CMK (cell line): ENCODE measurements at regions not wholly inside any gene's neighbourhood (a gene's known extent, or its start where the extent isn't known, plus 50 kb on each side); places are given as distances from the start of the nearest gene placed in this dataset.

Experiments used
- DNase-seq: peaks from one replicate; pipeline ENCODE4 v3.0.0-alpha.2; 2010; ENCODE audit warnings: low read depth

DNA sequence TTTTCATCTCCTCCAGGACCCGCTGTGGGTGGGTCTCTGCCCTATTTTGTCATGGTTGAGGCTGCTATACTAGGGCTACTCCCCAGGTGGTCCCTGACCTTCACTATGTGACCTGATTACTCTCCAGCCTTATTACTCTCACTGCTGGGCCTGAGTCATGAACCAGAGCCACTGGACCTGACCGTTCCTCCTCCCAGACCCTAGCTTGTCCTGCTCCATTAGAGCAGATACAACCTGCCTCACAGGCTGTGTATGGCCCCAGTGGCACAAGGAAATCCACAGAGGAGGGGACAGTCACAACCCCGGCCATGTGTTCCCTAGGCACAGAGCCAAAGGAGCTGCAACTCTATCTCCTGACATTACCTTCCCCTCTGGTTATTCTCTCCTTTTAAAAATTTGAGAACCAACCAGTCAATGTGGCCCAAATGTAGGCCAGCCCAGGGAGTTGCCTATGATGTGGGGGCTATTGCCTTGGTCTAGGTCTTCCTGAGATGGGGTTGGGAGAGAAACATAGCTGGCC is 96.0 kb upstream of the FSTL4 start:
- no peak for DNase-seq

DNA sequence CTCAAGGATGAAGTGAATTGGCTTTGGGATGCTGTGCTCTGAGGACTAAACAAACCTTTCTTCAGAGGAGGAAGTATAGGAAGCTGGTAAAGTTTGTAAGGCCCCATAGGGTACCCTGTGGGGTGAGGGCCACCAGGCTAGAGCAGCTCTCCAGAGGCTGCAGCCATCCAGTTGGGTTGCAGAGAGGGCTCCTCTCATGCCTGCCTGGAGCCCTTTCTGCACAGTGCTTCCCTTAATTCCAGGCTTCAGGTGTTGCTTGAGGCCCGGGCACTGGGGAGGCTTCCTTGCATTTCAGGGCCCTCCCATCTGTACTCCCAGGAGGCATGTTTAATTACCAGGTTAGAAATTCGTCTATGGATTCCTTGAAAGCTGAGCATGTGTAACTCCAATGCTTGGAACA is 95.3 kb upstream of the FSTL4 start:
- no peak for DNase-seq

DNA sequence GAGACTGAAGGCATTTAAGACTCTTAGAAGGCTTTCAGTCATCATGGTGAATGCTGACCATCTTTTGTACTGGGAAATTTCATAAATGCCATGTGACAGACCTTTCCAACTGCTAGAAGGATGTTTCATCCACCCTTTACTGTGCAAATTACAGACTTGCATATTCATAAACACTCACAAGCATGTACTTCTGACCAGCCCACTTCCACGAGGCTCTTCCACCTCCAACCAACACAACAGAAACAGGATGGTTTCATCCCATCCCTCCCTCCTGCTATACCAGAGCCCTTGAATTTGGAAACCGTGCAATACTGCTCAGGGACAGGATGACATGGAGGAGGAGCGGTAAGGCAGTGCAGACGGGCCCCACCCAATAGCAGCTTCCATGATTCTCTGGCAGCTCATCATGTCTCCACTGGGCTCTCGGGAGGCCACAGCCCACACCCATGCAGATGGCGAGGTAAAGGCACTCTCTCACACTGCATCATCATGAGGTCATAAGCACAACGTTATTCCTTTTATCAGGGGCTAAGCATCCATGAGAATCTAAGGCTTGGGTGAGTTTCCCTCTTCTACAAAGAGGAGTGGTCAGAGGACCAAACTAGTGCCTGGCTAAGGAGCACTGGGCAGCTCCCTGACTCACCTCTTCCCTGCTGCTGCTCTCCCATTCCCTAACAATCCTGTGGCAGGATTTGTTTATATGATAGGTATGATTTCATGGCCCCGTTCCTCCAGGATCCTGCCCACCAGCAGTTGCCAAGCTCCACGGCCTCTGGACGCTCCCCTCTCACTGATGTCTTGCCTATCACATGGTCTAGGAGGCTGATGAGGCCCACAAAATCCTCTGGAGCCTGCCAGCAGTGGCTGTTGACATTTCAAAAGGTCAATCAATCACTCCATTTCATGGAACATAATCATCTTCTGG is 94.4 kb upstream of the FSTL4 start:
- no peak for DNase-seq

DNA sequence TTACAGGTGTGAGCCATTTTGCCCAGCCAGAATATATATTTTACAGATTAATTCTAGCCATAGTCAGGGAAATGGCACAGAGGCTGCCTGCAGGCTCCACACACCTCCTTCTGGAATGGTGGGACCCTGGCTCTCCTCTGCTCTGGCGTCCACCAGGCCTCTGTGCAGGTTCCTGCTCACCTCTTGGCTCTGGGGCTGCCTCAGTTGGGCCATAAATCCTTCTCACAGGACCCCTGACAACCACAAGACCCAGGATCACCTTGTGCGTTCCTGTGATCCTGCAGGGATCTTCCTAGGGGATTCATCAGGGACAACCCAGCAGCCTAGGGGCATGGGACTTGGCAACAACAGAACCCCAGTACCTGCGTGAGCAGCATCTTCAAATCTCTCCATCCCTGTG is 93.0 kb upstream of the FSTL4 start:
- DNase-seq, result no peak

DNA sequence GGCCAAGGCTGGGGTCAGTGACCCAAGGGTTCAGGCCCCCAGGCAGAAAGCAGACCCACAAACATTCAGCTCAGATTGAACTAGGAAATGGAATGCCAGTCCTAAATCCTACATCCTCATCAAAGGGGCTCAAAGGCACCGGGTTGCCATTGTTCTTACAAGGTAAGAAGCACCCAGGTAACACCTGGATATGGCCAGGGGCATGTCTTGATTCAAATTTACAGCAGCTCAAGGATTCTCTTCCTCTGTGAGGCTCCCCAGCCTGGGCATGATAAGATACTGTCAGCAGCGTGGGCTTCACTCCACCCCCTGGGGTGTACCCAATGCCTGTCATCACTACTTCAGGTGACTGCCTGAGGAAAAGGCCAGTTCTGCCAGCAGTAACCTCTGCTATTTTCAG is 92.1 kb upstream of the FSTL4 start:
- no peak for DNase-seq

DNA sequence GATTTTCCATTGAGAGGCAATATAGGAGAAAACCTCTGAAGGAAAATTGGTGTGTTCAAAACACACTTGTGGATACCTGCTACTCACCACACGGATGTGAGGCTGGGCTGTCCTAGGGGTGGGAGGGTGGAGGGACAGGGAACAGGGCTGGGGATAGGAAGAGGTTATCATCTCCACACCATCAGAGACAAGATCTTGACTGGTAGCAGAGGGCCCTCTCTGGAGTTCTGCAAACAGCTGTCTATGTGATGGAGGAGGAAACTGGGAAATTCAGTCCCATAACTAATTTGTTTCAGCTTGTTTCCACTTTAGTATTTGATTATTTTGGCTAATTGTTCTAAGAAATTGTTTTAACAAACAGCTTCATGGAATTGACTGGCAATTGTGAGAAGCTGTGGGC is 91.6 kb upstream of the FSTL4 start:
- no peak for DNase-seq

DNA sequence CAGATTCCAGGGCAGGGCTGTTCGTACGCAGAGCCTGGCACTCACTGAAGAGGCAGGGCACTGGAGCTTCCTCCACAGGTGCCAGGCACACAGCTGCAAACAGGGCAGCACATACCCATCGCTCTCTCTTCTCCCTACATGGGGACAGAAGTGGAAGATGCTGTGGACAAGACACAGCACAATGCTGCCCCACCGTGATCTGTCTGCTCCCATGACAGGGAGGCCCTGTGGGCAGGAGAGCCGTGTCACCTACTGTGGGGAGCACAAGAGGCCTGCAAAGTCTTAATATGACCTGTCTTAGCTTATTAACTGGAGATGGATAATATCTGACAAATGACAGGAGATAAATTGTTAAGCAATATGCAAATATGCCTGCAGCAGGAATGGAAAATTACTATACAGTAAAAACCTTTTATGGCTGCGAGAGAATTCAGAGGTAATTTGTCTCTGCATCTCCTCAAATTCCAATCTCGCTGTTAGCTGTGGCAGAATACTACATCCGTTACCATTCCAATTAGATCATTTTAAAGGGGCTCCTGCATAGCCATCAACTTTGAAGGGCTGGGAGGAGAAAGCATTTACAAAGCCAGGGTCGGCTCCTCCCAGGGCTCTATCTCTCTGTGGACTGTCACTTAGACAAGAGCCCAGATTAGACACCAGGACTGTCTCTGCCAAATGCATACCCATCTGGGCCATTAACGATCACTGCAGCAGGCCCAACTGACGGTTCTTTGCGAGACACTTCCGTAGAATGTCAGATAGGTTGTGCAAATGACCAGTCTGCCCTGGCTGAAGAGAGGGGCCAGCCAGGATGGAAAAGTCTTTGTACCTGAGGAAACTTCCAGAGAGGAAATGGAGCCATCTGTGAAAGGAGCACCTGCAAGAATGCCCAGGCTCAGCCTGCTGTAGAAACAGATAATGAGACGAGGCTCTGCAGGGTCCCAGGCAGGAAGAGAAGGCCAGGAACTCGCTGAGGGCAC is 90.7 kb upstream of the FSTL4 start:
- no peak for DNase-seq

DNA sequence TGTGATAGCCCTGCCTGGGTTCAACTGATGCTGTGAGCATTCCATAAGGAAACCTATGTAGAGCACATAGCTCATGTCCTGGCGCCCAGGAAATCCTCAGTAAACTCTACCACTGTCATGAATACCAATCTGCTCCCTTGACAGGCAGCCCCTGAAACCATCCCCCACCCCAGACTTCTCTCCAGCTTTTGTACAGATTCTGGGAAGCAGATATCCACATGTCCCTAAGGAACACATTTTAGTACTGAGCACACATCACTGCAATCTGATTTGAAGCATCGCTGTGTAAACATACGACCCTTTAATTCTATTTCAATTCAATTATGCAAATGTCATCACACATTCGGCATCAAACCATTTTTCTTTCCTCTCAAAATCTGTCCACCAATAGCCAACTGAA is 89.5 kb upstream of the FSTL4 start:
- no peak for DNase-seq

DNA sequence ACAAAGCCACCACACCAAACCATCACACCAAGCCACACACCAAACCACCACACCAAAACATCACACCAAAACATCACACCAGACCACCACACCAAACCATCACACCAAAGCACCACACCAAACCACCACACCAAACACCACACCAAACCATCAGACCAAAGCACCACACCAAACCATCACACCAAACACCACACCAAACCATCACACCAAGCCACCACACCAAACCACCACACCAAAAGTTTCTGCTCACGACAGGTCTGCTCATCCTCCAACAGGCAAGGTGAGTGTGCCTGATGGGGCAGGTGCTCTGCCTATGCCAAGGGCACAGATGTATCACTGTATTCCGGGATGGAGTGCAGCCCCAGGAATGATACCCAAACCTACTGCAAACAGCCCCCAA is 87.9 kb upstream of the FSTL4 start:
- no peak for DNase-seq

DNA sequence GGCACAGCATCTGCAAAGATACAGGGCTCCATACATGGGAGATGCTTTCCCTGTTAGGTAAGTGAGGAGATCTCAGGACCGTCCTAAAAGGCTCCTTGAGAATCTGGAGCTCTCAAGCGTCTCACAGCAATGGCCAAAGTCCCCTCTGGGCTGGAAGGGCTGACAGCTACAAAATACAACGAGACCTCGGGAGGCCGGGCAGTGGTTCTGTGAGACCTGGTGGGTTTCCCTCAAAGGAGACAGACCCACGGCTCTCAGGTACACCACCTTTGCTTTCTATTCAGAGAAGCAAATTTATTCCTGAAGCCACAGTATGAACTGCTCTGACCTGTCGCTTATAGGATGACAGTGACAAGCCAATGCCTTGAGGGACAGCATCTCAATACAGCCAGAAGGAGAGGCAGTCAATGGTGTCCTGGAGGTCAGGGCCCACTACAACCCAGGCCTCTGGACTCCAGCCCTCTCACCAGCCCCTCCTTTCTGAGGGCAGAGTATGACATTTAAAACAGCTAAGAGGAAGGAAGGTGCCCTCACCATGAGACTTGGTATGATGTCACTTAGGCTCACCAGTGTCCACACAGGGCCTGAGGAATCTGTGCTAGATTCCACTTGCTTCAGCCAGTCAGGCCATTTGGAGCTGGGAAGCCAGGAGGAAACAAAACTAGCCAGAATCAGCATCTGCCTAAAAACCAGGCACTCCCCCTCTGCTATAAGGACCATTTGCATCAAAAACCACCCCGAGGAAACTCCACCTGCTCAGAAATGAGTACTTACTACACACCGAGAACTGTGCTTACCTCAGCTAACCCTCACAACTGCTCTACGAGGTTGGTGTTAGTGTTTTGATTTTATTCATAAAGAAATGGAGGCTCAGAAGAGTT is 86.5 kb upstream of the FSTL4 start:
- DNase-seq, result no peak

DNA sequence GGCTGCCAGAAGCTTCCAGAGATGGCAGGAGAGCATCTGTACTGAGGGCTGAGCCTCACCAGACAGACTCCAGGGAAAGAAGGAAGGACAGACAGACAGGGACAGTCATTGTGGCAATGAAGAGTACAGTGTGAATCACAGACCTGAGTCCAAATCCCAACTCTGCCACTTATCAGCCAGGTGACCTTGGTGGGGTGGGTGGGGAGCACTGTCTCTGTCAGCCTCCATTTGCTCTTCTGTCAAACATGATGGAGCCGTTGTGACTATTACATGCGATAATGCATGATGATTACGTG is 85.9 kb upstream of the FSTL4 start:
- DNase-seq, result no peak

DNA sequence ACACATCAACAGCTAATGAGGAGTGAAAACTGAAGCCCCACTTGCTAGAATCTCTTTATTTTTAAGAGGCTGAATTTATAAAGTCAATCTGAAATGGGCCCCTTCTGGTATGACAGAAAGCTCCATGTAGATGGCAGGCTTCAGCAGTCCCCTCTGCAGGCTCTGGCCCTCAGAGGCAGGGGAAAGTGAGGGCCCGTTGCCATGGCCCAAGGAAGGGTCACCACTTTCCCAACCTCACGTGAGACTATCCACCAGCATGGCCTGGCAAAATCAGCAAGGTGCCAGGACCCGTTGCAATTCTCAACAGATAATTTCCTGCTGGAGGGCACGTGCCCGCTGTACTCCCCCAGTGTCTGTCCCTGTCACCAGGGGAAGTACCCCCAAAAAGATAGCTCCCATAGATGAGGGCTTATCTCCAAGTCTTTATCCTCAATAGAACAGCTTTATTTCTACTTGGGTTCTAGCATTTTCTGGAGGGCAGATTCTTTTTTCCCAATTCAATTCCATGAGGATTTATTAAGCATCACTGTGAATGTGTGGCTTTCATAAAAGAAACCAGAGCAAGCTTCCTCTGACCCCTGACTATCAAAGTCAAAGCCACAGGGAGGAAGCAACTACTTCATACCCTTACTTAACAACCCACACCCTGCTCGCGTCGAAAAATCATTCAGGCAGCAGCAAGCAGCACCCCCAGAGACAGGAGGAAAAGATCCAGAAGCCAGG is 85.4 kb upstream of the FSTL4 start:
- DNase-seq, result no peak

DNA sequence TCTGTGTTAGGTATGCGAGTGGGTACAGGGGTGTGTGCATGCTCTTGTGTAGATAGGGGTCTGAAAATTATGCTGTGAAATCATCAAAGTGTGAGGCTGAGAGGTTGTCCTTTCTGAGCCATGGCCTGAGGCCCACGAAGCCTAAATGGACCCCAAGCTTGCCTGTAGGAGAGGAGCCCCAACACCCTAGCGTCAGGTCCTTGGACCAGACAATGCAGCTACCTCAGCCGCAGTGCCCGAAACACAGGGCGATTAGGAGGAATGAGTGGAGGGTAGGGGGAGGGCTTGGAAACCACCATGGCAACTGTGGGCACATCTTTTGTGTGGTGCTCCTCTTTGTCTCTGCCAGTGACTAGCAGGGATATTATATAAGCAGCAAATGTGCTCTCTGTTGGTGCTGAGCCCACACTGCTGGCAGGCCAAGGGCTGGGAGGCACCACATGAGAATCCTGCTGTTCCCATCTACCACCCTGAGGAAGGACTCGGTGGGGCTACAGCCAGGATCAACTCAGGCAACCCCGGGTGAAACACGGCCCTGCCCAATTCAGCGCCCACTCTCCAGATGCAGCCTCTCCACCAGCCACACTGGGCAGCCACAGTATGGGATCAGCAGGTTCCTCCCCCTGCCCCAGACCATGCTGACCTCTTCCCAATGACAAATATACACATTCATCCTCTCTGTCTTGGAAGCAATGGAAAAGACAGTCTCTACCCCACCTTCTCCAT is 84.6 kb upstream of the FSTL4 start:
- no peak for DNase-seq

DNA sequence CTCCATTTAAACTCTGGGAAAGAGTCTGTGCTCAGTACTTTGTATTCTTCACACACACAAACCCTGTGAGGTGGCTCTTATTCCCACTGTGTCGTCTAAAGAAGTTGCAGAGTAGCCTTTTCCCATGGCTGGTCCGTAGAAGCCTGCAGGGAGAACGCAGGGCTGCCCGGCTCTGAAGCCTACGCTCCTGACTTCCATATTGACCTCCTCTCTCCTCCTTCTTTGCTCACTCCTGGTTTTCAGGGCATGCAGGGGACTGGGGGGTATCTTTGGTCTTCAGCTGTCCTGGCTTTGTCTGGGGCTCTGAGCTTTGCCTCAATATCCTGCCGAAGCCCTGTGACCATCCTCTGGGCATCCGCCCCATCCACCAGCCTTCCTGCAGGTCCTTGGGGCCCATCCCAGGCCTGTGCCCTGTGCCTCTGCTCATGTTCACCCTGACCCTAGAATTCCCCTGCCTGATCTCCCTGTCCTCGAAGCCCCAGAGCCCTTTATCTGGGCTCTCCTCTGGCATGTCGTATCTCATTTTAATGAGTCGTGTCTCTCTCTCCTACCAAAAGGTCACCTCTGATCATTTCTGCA is 83.8 kb upstream of the FSTL4 start:
- DNase-seq, result no peak

DNA sequence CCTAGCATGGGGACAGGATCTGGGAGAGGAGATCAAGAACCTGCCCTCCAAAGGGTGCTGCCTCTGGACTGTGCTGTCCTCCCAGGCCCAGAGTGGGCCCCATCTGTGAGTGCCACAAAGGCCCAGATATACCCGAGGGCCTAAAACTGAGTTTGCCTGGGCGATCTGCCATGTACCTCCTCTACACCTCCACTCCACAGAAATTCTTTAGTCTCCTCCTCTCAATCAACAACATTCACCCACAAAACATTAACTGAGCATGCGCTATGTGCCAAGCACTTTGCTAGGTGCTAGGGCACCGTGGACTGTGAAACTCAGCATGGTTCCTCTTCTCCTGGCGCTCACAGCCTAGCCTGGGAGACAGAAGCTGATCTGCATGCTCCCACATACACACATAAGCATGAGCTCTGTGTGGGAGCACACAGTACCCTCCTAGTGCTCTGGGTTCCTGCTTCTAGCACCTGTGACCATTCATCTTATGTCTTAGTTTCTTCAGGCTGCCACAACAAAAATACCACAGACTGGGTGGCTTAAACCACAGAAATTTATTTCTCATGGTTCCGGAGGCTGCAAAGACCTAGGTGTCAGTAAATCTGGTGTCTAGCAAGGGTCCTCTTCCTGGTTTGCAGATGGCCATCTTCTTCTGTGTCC is 82.0 kb upstream of the FSTL4 start:
- no peak for DNase-seq

DNA sequence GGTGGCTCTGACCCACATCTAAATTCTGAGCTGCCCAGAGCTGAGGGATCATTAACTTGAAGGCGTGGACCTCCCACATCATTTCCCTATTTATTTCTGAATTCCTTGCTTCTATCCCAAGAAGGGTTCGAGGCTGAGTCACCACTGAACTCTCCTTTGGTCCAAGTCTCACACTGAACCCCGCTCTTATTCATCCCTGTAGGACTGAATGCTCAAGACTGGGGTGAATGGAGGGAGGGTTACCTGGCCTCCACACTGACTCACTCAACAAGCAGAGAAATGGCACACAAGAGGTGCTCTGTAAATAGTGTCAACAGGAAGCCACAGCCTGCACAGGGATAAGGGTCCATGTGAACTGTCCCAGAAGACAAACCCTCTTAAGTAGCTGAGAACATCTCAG is 79.1 kb upstream of the FSTL4 start:
- no peak for DNase-seq

DNA sequence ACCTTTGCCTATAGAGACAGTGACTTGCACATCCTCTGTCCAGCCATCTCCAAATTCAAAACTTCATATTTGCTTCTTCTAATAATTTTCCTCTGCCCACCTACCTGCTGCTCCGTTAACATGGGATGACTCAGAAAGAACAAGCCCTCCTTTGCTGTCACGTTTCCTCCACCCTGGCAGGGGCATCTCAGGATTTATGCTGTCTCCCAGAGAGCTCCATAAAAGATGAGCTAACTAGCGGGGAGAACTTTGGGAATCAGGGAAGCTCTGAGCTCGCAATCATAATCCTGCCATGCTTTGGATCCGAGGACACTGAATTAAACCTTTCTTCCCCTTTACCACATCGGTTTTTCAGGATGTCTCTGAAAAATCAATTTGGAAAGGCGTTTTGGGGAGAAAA is 78.4 kb upstream of the FSTL4 start:
- DNase-seq, result no peak

DNA sequence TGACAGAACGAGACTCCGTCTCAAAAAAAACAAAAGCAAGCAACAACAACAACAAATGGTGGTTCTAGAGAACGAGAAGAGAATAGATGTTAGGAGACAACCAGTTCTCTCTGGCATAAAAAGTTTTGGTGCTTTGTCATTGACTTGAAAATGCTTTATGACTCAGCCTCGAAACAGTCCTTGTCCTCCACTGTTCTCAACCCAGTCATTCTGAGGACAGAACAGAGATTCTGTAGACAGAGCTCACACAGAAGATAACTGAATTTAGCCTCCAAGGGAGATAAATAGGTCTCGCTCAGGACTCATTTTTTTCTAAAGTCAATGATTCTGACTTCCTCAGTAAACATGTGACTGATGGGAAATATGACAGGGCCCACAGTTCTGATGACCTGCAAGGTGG is 76.0 kb upstream of the FSTL4 start:
- DNase-seq, result no peak

DNA sequence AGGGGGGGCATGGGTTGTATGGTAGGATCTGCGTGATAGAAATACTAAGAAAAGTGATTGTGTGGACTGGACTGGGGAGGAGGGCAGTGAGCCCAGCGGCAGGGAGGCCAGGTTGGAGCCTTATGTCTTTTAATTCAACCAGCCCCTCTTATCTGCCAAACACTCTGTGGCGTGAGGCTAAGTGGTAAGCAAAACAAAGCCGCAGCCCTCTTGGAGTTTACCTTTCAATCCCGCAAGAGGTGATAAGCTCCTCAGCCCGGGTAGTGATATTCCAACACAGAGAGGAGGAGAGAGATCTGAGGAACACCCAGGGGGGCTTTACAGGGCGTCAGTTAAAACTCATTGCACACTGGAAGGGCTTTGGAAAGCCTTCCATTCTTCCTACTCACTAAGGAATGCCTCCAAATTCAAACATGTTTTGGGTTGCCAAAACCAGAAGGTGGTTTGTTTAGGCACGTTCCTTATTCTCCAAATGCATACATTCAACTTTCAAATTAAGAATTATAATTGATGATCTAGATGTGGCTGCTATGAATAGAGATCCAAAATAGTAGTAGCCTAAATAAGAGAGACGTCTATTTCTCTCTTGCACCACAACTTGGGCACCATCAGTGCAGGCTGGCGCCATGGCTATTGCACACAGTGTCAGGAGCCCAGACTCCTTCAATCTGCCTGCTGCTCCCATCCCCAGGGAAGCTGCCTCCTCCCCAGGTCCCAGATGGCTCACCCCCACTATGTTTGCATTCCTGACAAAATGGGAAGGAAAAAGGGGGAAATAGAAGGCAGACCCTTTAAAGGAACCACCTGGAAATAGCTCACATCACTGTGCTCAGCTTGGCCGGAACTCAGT is 75.1 kb upstream of the FSTL4 start:
- DNase-seq, result peak; percentile 1
